CMK (cell line): ENCODE measurements at regions not wholly inside any gene's neighbourhood (a gene's known extent, or its start where the extent isn't known, plus 50 kb on each side); places are given as distances from the start of the nearest gene placed in this dataset.

Experiments
- DNase-seq: peaks from one replicate; pipeline ENCODE4 v3.0.0-alpha.2; 2010; ENCODE audit warnings: low read depth

- DNase-seq = no peak
Measured at GRCh38 chr3:67876261-67876660, 221.8 kb upstream of the SUCLG2 start.

DNA sequence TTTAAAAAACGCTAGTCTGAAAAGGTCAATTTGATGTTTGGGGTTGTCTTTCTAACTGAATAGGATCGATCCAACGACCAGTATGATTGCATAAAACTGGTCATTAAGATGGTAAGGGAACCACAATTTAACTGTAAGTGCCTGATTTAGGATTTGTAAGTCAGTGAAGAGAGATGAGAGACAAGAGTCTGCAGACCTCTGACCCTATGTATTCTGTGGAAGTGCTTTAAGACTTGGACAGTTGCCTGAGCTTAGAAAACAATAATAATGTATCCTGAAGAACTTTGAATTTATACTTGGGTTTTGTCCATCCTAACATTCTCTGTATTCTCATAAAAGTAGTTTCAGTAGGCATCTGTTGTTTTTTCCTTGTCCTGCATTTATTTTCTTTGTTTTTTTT lies 221.4 kb upstream of the SUCLG2 start:
- no peak for DNase-seq

DNA sequence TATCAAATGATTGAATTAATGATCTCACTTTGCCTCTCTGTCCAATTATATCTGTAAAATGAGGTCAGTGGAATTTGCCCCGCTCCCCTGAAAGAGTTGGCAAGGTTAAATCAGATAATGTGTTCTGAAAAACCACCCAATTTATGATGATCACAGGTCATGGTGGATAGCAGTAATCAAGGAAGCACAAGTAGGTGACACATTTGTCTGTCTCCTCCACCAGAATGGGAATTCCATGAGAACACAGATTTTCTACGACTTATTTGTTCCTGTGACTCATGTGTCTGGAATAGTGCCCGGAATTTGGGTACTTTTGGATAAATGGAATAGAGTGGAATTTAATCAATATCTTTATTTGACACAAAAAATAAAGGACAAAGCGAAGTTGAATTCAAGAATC lies 220.9 kb upstream of the SUCLG2 start:
- no peak for DNase-seq

- no peak for DNase-seq
Measured at GRCh38 chr3:67870477-67870876, 216.1 kb upstream of the SUCLG2 start.

DNA sequence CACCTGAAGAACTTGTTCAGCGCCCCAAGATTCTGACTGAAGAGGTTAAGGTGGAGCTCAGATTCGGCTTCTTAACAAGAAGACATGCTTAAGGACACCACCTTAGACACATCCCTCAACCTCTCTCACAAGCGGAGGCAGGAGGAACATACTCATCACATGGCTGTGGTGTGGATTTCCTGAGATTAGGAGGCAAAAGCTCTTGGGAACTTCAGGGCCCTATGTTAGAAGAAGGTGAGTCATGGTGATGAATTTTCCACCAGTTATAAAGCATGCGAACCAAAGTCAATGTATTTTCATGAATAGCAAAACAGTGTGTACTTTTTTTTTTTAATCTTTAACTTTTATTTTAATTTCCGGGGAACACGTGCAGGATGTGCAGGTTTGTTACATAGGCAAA lies 212.2 kb upstream of the SUCLG2 start:
- no peak for DNase-seq

- DNase-seq = no peak
Measured at GRCh38 chr3:67864587-67865183, 210.3 kb upstream of the SUCLG2 start.

GRCh38 chr3:67863869-67864268 lies 209.5 kb upstream of the SUCLG2 start:
- no peak for DNase-seq

DNA sequence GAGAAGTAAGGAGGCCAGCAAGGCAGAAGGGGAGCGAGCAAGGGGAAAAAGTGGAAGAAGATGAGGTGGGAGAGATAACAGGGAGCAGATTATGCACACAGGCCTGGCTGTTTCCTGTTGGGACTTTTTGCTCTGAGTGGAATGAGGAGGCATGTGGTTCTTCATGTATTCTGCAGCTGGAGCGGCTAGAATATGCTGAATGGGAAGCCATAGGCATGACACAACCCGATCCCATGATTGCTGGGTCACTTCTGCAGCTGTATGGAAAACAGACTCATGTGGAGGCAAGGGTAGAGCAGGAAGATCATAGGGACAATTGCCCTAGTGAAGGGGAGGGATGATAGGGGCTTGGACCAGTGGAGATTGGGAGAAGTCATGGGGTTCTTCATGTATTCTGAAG lies 206.0 kb upstream of the SUCLG2 start:
- DNase-seq = no peak

- no peak for DNase-seq
Measured at GRCh38 chr3:67858492-67858891, 204.1 kb upstream of the SUCLG2 start.

- DNase-seq = no peak
Measured at GRCh38 chr3:67856718-67857117, 202.3 kb upstream of the SUCLG2 start.

GRCh38 chr3:67854663-67855062 lies 200.3 kb upstream of the SUCLG2 start:
- no peak for DNase-seq

- no peak for DNase-seq
Measured at GRCh38 chr3:67853520-67853919, 199.1 kb upstream of the SUCLG2 start.

GRCh38 chr3:67848299-67848698 lies 193.9 kb upstream of the SUCLG2 start:
- DNase-seq = no peak

- DNase-seq = no peak
Measured at GRCh38 chr3:67846166-67846565, 191.8 kb upstream of the SUCLG2 start.

- no peak for DNase-seq
Measured at GRCh38 chr3:67832817-67833216, 178.4 kb upstream of the SUCLG2 start.

GRCh38 chr3:67831262-67831661 lies 176.8 kb upstream of the SUCLG2 start:
- DNase-seq = no peak

GRCh38 chr3:67828486-67829010 lies 174.1 kb upstream of the SUCLG2 start:
- no peak for DNase-seq

- DNase-seq = no peak
Measured at GRCh38 chr3:67821135-67821534, 166.7 kb upstream of the SUCLG2 start.

DNA sequence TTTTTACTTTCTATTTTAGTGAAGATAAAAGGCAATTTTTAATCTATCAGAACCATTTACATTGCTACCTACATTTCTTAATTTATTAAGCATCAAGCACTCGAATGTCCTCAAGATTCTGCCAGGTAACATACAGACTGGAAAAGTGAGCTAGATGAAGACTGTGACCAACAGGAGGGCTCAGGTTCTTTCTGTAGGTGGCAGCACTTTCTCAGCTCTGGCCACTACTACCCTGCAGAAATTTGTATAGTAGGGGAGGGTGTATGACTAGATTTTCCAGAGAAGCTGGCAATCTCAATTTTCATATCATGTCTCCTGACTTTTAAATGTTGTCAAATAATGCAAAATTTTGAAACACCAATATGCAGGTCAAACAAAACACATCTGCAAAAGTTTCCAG lies 165.0 kb upstream of the SUCLG2 start:
- DNase-seq = no peak

DNA sequence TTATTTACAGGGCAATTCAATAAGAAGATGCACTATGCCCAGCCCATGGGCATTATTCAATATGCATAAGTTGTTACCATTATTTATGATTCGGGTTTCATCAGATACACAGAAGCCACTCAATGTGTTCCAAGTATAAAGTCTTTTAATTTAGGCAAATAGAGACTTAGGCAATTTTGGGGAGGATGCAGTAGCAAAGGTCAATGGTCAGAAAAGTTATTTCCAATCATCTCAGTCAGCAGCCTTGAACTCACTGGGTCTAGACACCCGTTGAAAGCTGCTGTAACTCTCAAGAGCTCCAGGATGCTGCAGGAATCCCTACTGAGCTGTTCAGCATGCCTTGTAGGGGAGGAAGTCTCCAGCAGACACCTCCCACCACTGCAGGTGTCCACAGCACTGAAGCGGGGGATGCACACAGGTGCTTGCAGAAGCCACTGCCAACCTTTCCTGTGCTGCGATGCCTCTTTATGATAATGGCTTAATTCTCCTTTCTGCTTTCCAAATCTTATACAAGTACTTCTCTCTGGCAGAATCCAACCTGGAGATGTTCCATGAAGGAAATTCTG lies 155.0 kb upstream of the SUCLG2 start:
- DNase-seq = no peak

DNA sequence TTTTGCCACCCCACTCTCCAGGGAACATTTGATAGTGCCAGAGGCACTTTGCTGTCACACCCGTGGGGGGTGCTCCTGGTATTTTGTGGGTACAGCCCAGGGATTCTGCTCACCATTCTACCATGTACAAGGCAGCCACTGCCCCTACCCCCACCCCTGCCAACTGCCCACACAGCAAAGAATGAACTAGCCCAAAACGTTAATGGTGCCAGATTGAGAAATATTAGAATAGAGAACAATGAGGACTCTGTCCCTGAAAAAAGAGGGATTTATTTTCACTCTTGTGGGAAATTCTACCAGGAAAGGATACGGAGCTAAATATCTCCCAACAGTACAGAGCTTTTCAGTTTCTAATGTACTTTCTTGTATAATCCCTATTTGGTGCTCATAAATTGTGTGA lies 154.5 kb upstream of the SUCLG2 start:
- no peak for DNase-seq

- no peak for DNase-seq
Measured at GRCh38 chr3:67804578-67804977, 150.2 kb upstream of the SUCLG2 start.

- DNase-seq = no peak
Measured at GRCh38 chr3:67804089-67804488, 149.7 kb upstream of the SUCLG2 start.

- DNase-seq = no peak
Measured at GRCh38 chr3:67798412-67798811, 144.0 kb upstream of the SUCLG2 start.
